Mucosa of gallbladder (tissue), 1 donor: ENCODE measurements at regions not wholly inside any gene's neighbourhood (a gene's known extent, or its start where the extent isn't known, plus 50 kb on each side); places are given as distances from the start of the nearest gene placed in this dataset.

Experiments used
- DNase-seq: peaks from one replicate; pipeline ENCODE4 v3.0.0-alpha.2; 2020; ENCODE audit warnings: low spot score
- donor health status: DM: no; HTN: no; CAD: no.

GRCh38 chr6:19261642-19262041 lies 575.5 kb upstream of the ID4 start:
- no peak for DNase-seq

- DNase-seq: no peak
Observed at GRCh38 chr6:19268117-19268516, 569.1 kb upstream of the ID4 start.

- DNase-seq: no peak
Observed at GRCh38 chr6:19268718-19269117, 568.5 kb upstream of the ID4 start.

- DNase-seq: no peak
Observed at GRCh38 chr6:19269341-19269898, 567.8 kb upstream of the ID4 start.

GRCh38 chr6:19270616-19271015 lies 566.6 kb upstream of the ID4 start:
- no peak for DNase-seq

GRCh38 chr6:19279273-19279684 lies 557.9 kb upstream of the ID4 start:
- DNase-seq: no peak

GRCh38 chr6:19287928-19288327 lies 549.2 kb upstream of the ID4 start:
- no peak for DNase-seq

- no peak for DNase-seq
Observed at GRCh38 chr6:19289457-19289856, 547.7 kb upstream of the ID4 start.

GRCh38 chr6:19297880-19298279 lies 539.3 kb upstream of the ID4 start:
- no peak for DNase-seq

- no peak for DNase-seq
Observed at GRCh38 chr6:19298421-19298820, 538.7 kb upstream of the ID4 start.

- no peak for DNase-seq
Observed at GRCh38 chr6:19299129-19299528, 538.0 kb upstream of the ID4 start.

GRCh38 chr6:19301980-19302379 lies 535.2 kb upstream of the ID4 start:
- DNase-seq: no peak

GRCh38 chr6:19303383-19303782 lies 533.8 kb upstream of the ID4 start:
- no peak for DNase-seq

- DNase-seq: no peak
Observed at GRCh38 chr6:19309661-19310060, 527.5 kb upstream of the ID4 start.

GRCh38 chr6:19311786-19312185 lies 525.4 kb upstream of the ID4 start:
- no peak for DNase-seq

- no peak for DNase-seq
Observed at GRCh38 chr6:19312241-19312978, 524.8 kb upstream of the ID4 start.

- no peak for DNase-seq
Observed at GRCh38 chr6:19317431-19317986, 519.7 kb upstream of the ID4 start.

- DNase-seq: no peak
Observed at GRCh38 chr6:19319005-19319404, 518.2 kb upstream of the ID4 start.

GRCh38 chr6:19320111-19320581 lies 517.0 kb upstream of the ID4 start:
- no peak for DNase-seq

- DNase-seq: no peak
Observed at GRCh38 chr6:19322691-19323485, 514.3 kb upstream of the ID4 start.

GRCh38 chr6:19324376-19324775 lies 512.8 kb upstream of the ID4 start:
- DNase-seq: no peak

- no peak for DNase-seq
Observed at GRCh38 chr6:19325335-19325789, 511.8 kb upstream of the ID4 start.
